GM19463 (cell line): ENCODE measurements at regions not wholly inside any gene's neighbourhood (a gene's known extent, or its start where the extent isn't known, plus 50 kb on each side); places are given as distances from the start of the nearest gene placed in this dataset.
"Not testable (repeated sequence)": the region's sequence is repeated elsewhere in the genome, so short reads cannot be mapped to it uniquely, and the experiment has no call there.

ENCODE experiments used
- ATAC-seq: cut with Tn5 transposase; IDR thresholded peaks from one replicate; pipeline ENCODE4 v1.9.1; 2021; ENCODE audit warnings: mild to moderate bottlenecking, moderate library complexity; ENCODE audit not compliant: unreplicated experiment

GRCh38 chr13:78098249-78098648, 179.6 kb upstream of the EDNRB start:
- no peak for ATAC-seq

- no peak for ATAC-seq
Observed at GRCh38 chr13:78096221-78096620, 177.6 kb upstream of the EDNRB start.

GRCh38 chr13:78087966-78088678, 169.5 kb upstream of the EDNRB start:
- no peak for ATAC-seq

GRCh38 chr13:78085434-78086225, 167.0 kb upstream of the EDNRB start:
- no peak for ATAC-seq

- ATAC-seq, result no peak
Observed at GRCh38 chr13:78084401-78084800, 165.8 kb upstream of the EDNRB start.

GRCh38 chr13:78078168-78078567, 159.5 kb upstream of the EDNRB start:
- no peak for ATAC-seq

- no peak for ATAC-seq
Observed at GRCh38 chr13:78067290-78067689, 148.7 kb upstream of the EDNRB start.

- ATAC-seq, result no peak
Observed at GRCh38 chr13:78065141-78065540, 146.5 kb upstream of the EDNRB start.

- no peak for ATAC-seq
Observed at GRCh38 chr13:78061806-78062205, 143.2 kb upstream of the EDNRB start.

GRCh38 chr13:78060966-78061365, 142.3 kb upstream of the EDNRB start:
- ATAC-seq, result no peak

- not testable (repeated sequence) for ATAC-seq
Observed at GRCh38 chr13:78056865-78057264, 138.2 kb upstream of the EDNRB start.

GRCh38 chr13:78054157-78054556, 135.5 kb upstream of the EDNRB start:
- ATAC-seq, result no peak

GRCh38 chr13:78047151-78047550, 128.5 kb upstream of the EDNRB start:
- no peak for ATAC-seq

- ATAC-seq, result peak; percentile 90
Observed at GRCh38 chr13:78046331-78046730, 127.7 kb upstream of the EDNRB start.

GRCh38 chr13:78045916-78046315, 127.3 kb upstream of the EDNRB start:
- peak; percentile 20 for ATAC-seq

GRCh38 chr13:78041366-78041765, 122.7 kb upstream of the EDNRB start:
- not testable (repeated sequence) for ATAC-seq

GRCh38 chr13:78040205-78040830, 121.7 kb upstream of the EDNRB start:
- ATAC-seq, result no peak

- no peak for ATAC-seq
Observed at GRCh38 chr13:78036841-78037240, 118.2 kb upstream of the EDNRB start.

- no peak for ATAC-seq
Observed at GRCh38 chr13:78035500-78035899, 116.9 kb upstream of the EDNRB start.

- ATAC-seq, result no peak
Observed at GRCh38 chr13:78033509-78033908, 114.9 kb upstream of the EDNRB start.

- ATAC-seq, result no peak
Observed at GRCh38 chr13:78032132-78032531, 113.5 kb upstream of the EDNRB start.

- ATAC-seq, result no peak
Observed at GRCh38 chr13:78030341-78030896, 111.8 kb upstream of the EDNRB start.
